NCI-H2196 (cell line): ENCODE measurements at regions not wholly inside any gene's neighbourhood (a gene's known extent, or its start where the extent isn't known, plus 50 kb on each side); places are given as distances from the start of the nearest gene placed in this dataset.
"Not testable (repeated sequence)": the region's sequence is repeated elsewhere in the genome, so short reads cannot be mapped to it uniquely, and the experiment has no call there.

Experiments used
- DNase-seq: peaks from one replicate; lab custom pipeline; 2025; ENCODE audit not compliant: unreplicated experiment; lab: John Stamatoyannopoulos, UW

DNA sequence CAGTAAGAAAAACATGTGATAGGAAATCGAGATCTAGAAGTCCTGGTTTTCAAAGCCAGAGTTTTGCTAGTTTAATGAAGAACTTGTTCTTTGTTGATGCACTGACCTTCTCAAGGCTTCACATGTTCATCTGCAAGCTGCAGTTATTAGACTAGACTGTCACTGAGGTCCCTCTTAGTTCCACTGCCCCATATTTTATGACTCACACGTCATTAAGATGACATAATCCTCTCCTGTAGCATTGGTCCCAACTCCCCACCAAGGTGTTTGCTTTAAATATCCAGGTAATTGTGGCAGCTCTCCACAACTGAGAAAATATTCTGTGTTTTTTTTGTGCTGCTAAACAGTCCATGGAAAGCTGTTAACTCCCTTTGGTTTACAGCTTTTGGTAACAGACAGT lies 149.7 kb downstream of the MREG start:
- DNase-seq = no peak

DNA sequence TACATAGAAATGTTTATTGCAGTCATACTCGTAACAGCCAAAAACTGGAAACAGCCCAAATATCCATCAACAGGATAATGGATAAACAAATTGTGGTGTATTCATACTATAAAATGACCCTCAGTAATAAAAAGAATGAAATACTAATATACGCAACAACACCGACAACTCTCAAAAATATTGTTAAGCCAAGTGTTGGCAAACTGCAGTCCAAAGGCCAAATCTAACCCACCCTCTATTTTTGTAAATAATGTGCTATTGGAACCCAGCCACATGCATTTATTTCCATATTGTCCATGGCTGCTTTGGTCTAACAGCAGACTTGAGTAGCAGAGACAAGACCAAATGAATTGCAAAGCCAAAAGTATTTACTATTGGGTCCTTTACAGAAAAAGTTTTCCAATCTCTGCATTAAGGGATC lies 151.0 kb downstream of the MREG start:
- DNase-seq = no peak

DNA sequence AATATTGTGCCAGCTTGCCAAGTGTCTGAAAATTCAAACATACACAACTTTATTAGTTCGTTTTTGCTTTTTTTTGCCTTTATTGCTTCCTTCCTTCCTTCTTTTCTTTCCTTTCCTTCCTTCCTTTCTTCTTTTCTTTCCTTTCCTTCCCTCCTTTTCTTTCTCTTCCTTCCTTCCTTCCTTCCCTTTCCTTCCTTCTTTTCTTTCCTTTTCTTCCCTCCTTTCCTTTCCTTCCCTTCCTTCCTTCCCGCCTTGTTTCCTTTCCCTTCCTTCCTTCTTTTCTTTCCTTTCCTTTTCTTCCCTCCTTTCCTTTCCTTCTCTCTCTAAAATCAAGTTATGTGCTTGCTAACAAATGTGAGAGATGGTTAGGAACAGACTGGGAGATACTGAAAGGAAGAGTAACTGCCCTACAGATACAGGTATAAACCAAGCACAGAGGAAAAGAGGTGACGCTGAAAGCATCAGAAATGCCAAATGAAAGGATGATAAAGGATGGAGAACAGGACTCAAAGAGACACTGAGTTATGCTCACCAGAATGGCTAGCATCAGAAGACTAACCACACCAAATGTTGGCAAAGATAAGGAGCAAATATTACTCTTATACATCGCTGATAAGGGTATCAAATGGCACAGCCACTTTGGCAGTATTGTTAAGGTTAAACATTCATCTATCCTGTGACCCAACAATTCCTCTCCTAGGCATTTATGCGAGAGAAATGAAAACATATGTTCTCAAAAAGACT lies 151.6 kb downstream of the MREG start:
- no peak for DNase-seq

DNA sequence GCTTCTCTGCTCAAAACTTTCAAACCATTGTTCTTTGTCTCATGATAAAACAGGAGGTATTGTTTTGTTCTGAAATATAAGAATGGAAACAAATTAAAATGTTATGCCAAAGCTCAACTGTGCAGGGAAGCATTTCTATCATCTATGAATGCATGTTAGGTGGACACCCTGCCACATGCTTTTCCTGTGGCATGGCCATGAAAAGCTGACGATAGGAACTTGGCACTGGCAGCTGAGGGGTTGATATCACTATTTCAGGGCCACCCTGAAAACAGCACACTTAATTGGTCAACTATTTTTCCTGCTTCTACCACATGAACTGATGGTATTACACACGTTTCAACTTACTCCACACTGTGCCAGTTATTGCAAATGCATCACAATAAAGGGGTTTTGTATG lies 157.3 kb downstream of the MREG start:
- DNase-seq = no peak

DNA sequence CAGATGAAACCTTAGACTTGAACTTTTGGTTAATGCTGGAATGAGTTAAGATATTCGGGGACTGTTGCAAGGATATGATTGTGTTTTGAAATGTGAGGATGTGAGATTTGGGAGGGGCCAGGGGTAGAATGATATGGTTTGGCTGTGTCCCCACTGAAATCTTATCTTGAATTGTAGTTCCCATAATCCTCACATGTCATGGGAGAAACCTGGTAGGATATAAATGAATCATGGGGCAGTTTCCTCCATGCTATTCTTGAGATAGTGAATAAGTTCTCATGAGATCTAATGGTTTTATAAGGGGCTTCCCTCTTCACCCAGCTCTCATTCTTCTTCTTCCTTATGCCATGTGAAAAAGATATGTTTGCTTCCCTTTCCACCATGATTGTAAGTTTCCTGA lies 158.0 kb downstream of the MREG start:
- not testable (repeated sequence) for DNase-seq

DNA sequence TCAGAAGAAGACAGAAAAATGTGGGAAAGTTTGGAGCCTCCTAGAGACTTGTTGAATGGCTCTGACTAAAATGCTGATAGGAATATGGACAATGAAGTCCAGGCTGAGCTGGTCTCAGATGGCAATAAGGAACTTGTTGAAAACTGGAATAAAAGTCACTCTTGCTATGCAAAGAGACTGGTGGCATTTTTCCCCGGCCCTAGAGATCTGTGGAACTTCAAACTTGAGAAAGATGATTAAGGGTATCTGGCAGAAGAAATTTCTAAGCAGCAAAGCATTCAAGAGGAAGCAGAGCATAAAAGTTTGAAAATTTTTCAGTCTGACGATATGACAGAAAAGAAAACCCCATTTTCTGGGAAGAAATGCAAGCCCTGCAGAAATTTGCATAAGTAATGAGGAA lies 159.3 kb downstream of the MREG start:
- no peak for DNase-seq

DNA sequence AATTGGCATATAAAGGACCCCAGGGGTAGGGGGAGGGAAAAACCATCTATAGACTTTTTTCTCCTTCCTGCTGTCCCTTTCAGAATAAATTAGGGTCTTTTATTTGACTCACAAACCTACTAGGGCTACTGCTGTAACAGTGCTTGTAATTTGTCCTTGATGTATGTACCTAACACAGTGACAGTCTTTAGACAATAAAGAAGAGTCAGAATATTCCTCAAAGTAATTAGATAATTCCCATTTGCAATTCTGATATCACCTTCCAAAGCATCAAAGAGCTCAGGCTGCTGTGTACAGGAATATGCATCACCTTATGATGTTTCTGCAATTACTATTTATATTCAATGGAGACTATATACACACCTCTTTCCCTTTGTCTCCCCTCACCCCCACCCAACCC lies 161.7 kb downstream of the MREG start:
- no peak for DNase-seq

DNA sequence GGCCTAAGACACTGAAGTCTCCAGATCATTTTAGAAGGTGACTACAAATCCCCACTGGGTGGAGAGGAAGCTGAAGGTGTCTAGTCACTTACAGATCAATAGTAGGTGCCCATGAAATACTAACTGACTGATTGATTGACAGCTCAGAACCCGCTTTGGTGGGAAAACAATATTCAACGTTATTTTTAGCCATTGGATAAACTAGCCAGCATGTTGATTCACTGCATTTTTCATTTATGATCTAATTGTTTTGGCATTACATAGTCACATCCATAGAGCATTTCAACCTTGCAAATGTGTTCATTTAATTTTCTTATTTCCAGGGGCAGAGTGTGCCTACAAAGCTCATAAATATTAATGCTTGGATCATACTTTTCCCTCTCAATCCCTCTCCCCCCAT lies 162.3 kb downstream of the MREG start:
- DNase-seq = no peak

DNA sequence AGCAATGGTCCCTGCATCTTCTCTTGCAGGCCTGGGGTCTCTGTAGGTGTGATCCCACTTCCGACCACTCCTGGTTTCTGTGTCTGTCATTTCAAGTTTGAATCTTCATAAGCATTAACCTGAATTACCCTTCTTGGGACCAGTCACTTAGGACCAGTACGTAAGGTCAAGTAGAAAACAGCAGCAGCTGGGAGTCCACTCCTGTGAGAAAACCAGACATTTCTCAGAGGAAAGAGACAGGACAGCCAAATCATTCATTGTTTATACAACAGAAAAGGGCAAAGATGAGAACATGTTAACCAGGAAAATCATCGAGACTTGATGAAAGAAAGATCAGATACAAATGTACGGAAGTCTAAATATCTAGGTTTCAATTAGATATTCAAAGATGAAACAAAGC lies 163.0 kb downstream of the MREG start:
- DNase-seq = no peak

DNA sequence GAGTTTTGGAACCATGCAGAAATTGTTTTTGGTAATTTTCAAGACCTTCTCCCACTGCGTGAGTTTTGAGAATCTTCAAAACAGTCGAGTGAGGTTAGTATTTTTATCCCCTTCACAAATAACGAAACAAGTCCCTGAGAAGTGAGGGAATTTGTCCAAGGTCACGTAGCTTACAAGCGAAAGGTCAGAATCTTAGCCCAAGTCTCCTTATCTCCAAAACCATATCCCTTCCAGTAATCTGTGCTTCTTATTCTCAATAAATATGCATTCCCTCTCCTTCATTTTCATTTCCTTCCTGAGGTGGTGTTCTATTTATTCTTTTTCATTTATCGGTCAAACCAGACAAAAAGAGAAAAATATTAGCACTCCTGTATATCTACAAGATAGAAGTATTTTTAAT lies 163.6 kb downstream of the MREG start:
- DNase-seq = no peak

DNA sequence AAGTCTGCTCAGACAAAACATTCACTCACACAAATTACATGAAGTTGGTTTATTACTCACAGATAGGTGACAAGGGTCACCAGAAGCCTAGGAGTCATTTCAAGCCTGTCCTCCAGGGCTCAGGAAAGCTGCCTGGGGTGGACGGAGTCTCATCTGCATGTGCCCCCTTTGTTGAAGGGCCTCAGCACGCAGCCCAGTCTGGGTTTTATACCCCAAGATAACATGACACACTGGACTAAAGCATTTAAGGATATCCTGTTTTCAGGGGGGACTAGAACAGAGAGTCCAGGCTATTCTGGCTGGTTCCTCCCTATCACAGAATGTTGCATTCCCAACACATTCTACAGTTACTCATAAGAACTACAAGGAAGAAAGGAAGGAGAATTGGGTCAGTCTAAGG lies 164.7 kb downstream of the MREG start:
- no peak for DNase-seq

DNA sequence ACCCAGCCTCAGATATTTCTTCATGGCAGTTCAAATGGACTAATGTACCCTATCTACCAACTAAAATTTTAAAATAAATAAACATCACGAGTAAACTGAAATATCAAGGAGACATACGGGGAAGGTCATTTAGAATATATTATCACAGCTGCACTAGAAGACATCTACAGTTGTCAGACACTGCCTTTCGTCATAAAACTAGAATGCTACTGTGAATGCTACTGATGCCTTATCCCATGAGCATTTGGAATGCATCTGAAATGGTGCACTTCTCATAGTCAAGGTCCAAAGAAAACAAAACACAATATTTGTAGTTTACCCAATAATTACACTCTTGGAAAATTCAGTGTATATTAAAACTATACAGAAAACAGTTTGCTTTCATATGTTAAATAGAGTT lies 165.2 kb downstream of the MREG start:
- DNase-seq = no peak

DNA sequence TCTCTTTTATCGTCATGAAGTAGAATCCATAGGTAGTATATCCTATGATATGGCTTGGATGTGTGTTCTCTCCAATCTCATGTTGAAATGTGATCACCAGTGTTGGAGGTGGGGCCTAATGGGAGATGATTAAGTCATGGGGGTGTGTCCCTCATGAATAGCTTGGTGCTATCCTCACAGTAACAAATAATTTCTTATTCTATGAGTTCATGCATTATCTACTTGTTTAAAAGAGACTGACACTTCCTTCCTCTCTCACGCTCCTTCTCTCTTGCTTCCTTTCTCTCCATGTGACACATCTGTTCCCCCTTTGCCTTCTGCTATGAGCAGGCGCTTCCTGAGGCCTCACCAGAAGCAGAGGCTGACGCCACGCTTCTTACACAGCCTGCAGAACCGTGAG lies 165.6 kb downstream of the MREG start:
- DNase-seq = no peak

DNA sequence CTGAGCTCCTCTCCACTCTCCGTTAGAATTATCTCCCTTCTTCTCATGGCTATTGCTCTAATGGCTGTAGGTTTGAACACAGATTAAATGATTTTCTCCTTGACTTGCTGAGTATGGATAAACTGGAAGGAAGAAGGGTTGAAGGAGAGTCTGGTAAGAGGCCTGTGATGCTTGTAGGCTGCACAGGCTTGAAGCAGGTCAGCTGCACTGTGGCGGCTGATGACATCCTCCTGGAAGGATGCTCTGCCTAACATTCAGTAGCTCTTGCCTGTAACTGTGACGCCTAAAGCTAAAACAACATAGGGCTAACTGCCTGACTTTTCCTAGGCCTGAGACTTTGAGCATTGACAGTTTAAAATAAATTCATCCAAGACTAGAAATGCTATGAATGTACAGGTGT lies 166.3 kb downstream of the MREG start:
- DNase-seq = no peak

DNA sequence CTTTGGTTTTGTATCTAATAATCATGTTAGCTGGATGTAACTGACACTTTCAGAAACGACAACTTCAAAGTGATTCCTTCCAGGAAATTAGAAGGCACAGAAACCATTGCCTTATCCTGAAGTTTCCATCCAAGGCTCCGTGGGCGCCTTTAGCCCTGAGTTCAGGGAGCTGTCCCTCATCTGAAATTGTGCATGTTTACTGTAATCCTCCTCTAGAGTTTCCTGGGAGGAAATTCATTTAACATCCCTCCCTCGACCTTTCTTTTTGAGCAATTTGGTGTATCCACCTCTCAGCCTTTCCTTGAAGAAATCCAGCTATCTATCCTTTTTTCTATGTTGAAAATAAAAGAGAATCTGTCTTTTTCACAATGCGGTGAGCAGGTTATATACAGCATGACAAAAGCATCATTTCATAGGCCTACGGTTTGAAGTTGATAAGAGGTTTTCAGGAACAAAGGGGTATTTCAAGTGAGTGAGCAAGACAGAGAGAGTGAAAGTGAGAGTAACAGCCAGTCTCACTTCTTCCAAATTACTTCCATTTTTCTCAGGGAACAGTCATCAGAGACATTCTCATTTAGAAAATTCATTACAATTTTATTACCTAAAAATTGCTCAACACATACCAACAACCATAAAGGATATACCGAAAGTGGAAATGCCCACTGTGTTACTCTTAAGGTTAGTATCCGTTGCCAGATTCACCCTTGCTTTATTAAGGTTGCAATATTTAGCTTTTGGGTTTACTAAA lies 167.3 kb downstream of the MREG start:
- DNase-seq = no peak

DNA sequence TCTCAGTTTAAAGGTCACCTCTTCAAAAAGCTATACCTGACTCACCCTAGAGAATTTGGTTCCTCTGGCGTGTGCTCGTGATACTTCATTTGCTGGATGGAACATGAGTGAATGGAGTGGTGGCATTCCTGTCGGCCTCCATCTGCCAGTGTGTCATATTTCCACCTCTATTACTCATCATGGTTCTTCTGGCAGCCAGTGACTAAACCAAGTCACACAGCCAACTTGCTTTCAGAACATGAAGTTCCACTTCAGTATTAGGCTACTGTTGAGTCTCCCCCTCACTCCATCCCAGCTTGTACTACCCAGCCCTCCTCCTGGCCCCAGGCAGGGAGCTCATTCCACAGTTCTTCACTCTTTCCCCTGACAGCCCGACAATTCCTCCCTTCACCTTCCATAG lies 169.8 kb downstream of the MREG start:
- no peak for DNase-seq

DNA sequence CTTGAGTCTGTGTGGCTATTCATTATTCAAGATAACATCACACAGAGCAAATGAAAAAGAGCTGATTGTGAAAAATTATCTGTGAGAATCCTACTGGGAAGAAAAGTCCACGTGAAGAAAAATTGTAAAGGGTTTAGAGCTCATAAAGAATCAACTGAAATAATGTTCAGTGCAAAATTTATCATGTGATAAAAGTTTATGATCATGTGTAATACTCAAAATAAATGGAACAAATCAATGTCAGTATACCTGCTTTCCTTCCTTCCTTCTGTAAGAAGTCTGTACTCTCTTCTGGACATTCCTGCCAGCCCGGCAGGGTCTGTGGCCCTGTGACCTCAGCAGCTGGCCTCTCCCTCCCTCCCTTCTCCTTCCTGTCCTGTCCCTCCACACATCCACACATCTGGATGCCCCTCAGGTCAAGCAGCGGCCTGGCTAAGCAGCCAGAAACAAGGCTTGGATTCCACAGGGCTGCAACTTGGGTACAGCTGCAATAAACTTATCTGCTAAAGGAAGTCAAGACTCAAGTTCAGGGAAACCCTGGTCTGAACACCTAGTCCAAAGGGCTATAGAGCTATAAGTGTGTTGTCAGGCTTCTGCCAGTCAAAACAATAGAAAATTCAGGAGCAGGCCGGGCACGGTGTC lies 172.1 kb downstream of the MREG start:
- DNase-seq = no peak

DNA sequence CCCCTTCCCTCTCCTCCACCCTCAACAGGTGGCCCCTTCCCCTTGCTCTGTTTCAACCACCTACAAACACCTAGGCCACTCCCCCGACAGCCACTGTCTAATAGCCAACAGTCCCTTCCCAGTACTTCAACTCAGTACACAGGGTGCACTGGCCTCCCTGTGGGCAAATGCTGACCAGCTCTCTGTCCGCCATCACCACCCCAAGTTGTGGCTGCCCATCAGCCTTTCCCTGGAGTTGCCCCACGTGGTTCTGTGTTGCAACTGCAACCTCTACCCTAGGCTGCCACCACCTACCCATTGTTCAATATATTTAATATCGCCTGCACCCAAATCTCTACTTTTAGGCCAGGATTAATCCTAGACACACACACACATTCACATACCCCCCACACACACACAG lies 173.5 kb downstream of the MREG start:
- no peak for DNase-seq

DNA sequence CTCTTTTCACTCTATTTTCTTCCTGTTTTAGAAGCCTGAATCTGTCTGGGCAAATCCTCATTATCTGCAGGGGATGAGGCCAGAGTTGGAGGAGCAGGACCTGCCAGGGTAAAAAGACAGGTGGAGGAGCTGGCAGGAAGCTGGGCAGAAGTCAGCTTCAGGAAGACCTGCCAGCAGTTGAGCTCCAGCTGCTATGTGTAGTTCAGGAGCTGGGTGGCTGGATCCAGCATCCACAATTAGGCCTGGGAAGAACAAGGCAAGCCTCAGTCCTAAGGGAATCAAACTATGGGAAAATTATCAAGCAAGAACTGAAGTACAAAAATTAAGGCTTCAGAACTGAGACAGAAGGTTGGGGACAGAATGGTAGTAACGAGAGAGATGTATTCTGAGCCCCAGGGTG lies 174.0 kb downstream of the MREG start:
- no peak for DNase-seq

DNA sequence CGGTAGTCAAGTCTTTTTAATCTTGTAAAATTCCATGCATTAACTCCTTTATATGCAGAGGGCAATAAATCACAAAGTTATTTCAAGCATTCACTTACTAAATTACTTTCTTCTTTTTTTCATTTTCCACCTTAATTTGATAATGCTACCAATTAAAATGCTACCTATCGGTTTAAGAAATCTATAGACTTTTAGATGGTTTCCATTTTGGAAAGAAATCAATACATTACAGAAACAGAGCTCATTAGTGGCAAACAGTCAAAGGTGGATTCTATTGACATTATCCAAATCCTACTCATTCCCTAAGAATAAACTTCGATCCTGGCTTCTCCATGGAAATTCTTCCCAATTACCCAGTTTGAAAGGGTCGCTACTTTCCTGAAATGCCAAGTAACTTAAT lies 176.5 kb downstream of the MREG start:
- no peak for DNase-seq

DNA sequence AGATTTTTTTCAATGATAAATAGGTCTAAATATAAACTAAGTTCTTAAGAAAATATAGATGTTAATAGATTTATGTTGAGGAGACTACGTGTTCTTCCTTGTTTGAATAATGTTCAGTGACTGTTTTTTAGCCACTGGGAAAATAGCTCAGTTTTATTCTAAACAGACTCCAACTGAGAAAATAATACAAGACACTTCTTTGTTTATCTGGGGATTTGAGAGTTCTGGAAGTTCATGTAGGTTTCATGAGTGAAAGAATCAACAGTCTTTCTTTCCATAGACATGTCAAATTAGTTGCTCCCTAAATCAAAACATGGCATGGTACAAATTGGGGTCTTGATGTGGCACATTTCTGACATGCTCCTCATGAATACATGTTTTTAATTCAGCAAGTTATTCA lies 177.7 kb downstream of the MREG start:
- no peak for DNase-seq

DNA sequence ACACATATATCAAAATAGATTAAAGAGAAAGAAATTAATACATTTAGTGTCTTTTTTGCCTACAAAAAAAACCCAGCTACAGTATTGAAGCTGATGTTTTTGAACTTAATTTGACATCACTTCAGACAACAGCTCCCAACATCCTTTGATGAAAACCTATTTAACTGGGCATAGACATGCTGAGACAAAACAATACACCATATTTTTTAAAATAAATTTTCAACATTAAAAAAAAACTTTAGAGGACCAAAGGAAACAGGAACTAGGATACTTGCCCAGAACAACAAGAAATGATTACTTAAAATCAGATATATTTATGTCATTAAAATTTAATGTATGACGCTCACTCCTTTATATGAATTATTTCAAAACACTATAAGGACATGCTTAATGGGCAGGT lies 178.1 kb downstream of the MREG start:
- no peak for DNase-seq
